Thymus (tissue), 11 donors: ENCODE measurements at regions not wholly inside any gene's neighbourhood (a gene's known extent, or its start where the extent isn't known, plus 50 kb on each side); places are given as distances from the start of the nearest gene placed in this dataset.

Experiments used
- DNase-seq, 9 donors: peaks; one replicate each; pipeline ENCODE4 v3.0.0-alpha.2; 2013; ENCODE audit warnings: low spot score in 9 of 9, low read depth in 6 of 9, missing footprints in 1 of 9
- H3K27ac ChIP-seq, 2 donors: one replicate each; pipeline ENCODE4 v1.5.1; 2013; ENCODE audit warnings: control low read depth in 1 of 2, low read depth in 1 of 2, low read length in 1 of 2, mild to moderate bottlenecking in 1 of 2, moderate library complexity in 1 of 2
- H3K27me3 ChIP-seq, 2 donors: one replicate each; pipeline ENCODE4 v1.5.1; 2013; ENCODE audit warnings: low read length in 1 of 2; ENCODE audit not compliant: control insufficient read depth in 2 of 2, insufficient read depth in 1 of 2
- H3K36me3 ChIP-seq, 2 donors: one replicate each; pipeline ENCODE4 v1.5.1; 2013; ENCODE audit warnings: low read length in 1 of 2, mild to moderate bottlenecking in 1 of 2, moderate library complexity in 1 of 2; ENCODE audit not compliant: control insufficient read depth in 2 of 2, insufficient read depth in 2 of 2
- H3K4me1 ChIP-seq, 2 donors: one replicate each; pipeline ENCODE4 v1.5.1; 2013; ENCODE audit warnings: low read length in 2 of 2; ENCODE audit not compliant: control insufficient read depth in 2 of 2, insufficient read depth in 2 of 2
- H3K4me3 ChIP-seq, 2 donors: one replicate each; pipeline ENCODE4 v1.5.1; 2013; ENCODE audit warnings: low read length in 2 of 2, control low read depth in 1 of 2, mild to moderate bottlenecking in 1 of 2
- H3K9me3 ChIP-seq, 2 donors: one replicate each; pipeline ENCODE4 v1.5.1; 2013; ENCODE audit warnings: low read length in 1 of 2, mild to moderate bottlenecking in 1 of 2; ENCODE audit not compliant: control insufficient read depth in 2 of 2, insufficient read depth in 1 of 2
- WGBS: extraction: QIAGEN DNeasy Blood & Tissue Kit; methylation state at CpG from one replicate; pipeline ENCODE4 v1.1.7; 2013; 5-methylcytosine and 5-hydroxymethylcytosine counted together
- donor health status: healthy.

DNA sequence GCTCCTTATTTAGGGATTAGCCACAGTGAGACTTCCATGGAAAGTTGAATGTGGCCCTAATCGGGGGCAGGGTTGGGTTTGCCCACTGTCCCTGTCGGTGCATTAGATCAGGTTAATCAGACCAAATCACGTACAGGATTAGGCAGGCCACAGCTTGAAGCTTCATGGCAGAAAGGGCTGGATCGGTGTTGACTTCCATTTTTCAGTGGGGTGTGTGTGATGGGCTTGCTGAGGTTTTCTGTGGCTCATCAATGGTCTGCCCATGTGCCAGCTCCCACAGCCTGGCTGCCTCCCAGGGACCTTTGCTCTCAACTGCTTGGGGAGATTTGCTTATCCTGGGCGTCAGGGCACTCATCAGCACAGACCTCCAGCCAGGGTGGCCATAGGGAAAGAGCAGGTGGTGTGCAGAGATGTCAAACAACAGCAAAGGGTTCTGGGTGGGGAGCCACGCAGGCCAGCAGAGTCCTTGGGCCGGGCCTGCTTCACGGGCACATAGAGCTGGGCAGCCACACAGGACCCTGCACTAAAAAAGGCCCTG lies 130.7 kb downstream of the TFAP2C start:
- Histone ChIP-seq H3K9me3 (peaks cover 0 to 1% of the 10 kb centered on the region in 2 donors), H3K36me3 (no peaks in the 10 kb centered on the region), H3K4me3 (no peak overlapping the region), H3K27ac (no peak overlapping the region), H3K4me1 (no peaks in the 10 kb centered on the region), H3K27me3 (no peaks in the 10 kb centered on the region)
- 92% methylated on average over 8 of the region's 8 CpGs for WGBS
- DNase-seq: no peak

DNA sequence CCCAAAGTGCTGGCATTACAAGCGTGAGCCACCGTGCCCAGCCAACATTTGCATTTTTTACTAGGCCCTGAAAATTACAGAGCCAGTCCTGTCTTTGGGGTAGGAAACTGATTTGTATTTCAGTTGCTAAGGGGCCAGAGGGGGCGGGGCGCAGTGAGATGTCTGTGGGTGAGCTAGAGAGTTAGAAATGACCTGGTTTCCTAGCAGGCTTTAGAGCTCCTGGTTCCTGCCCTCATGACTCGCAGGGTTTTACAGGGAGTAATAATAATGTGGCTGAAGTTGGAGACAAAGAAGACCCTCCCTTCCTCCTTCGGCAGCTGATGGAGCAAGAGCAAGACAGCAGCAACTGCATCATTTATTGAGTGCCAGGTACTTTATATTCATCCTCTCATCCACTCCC lies 131.5 kb downstream of the TFAP2C start:
- Histone ChIP-seq H3K27ac (no peak overlapping the region), H3K9me3 (peaks cover 0 to 1% of the 10 kb centered on the region in 2 donors), H3K4me1 (no peaks in the 10 kb centered on the region), H3K27me3 (no peaks in the 10 kb centered on the region), H3K4me3 (no peak overlapping the region), H3K36me3 (no peaks in the 10 kb centered on the region)
- DNase-seq: no peak
- 87% methylated on average over 6 of the region's 6 CpGs for WGBS

DNA sequence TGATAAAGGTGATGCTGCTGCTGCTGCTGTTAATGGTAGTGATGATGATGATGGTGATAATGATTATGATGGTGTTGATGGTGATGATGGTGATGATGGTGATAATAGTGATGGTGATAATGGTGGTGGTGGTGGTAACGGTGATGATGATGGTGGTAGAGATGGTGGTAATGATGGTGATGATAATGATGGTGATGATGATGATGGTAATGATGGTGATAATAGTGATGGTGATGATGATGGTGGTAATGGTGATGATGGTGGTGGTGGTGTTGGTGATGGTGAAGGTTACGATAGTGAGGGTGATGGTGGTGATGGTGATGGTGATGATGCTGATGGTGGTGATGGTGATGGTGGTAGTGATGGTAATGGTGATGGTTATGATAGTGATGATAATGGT lies 132.3 kb downstream of the TFAP2C start:
- Histone ChIP-seq H3K36me3 (no peaks in the 10 kb centered on the region), H3K27ac (no peak overlapping the region), H3K9me3 (peaks cover 0 to 1% of the 10 kb centered on the region in 2 donors), H3K4me3 (no peak overlapping the region), H3K4me1 (no peaks in the 10 kb centered on the region), H3K27me3 (no peaks in the 10 kb centered on the region)
- 92% methylated on average over 2 of the region's 2 CpGs for WGBS
- DNase-seq: no peak

DNA sequence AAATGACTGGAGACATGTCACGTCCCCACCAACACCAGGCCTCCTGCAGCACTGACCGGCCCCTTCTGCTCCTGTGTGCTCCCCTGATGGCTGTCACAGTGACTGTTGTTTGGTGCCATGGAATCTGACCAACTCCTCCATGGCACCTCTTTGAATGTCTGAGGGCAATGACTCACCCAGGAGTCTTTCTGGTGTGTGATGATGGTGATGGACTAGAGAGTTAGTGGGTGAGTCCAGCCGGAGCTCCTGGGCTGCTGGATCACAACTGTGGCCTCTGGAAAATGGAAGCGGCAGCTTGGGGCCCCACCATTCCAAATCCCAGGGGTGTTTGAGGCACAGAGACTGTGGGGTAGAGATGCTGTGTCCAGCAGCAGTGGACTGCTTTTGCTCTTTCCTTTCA lies 133.3 kb downstream of the TFAP2C start:
- Histone ChIP-seq H3K9me3 (peaks cover 0 to under 1% of the 10 kb centered on the region in 2 donors), H3K4me1 (no peaks in the 10 kb centered on the region), H3K4me3 (no peak overlapping the region), H3K27me3 (no peaks in the 10 kb centered on the region), H3K27ac (no peak overlapping the region), H3K36me3 (no peaks in the 10 kb centered on the region)
- DNase-seq: no peak
- WGBS: 96% methylated on average over 4 of the region's 4 CpGs

DNA sequence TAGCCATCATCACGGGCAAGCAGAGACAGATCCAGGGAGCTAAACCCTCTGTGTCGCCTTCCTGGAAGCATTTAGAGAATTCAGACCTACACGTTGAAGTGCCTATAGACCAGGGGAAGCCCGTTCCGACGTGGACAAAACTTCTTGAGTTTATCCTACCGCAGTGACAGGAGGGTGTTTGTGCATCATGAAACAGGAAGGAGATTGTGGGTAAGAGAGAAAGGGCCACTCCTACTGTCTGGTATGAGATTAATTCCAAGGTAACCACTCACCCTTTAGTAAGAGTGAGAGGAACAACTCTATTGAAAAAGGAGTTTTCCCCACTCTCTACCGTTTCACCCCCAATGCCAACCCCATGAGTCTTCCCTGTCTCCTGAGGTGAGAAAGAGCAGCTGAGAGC lies 133.7 kb downstream of the TFAP2C start:
- no peak for DNase-seq
- Histone ChIP-seq H3K36me3 (no peaks in the 10 kb centered on the region), H3K4me3 (no peak overlapping the region), H3K27me3 (no peaks in the 10 kb centered on the region), H3K4me1 (no peaks in the 10 kb centered on the region), H3K27ac (no peak overlapping the region), H3K9me3 (no peaks in the 10 kb centered on the region)
- WGBS: 92% methylated on average over 8 of the region's 8 CpGs

DNA sequence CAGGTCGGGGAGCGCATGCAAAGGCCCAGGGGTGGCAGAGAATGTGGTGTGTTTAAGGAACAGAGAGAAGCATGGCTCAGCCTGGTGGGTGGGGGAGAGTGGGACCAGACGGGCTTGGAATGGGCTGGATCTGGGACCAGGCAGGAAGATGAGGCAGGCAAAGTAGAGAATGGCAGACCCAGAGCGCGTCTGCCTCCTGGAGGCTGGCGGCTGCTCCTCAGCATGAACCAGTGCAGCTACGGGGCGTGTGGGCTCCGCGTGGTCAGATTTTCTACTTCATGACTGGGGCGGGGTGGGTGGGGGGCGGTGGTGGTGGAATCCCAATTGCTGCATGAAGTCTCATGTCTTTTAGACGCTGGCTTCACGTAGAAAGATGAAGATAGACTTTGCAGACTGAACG lies 135.6 kb downstream of the TFAP2C start:
- WGBS: 91% methylated on average over 15 of the region's 15 CpGs
- Histone ChIP-seq H3K27me3 (no peaks in the 10 kb centered on the region), H3K36me3 (no peaks in the 10 kb centered on the region), H3K4me3 (no peak overlapping the region), H3K4me1 (no peaks in the 10 kb centered on the region), H3K9me3 (no peaks in the 10 kb centered on the region), H3K27ac (no peak overlapping the region)
- DNase-seq: no peak

DNA sequence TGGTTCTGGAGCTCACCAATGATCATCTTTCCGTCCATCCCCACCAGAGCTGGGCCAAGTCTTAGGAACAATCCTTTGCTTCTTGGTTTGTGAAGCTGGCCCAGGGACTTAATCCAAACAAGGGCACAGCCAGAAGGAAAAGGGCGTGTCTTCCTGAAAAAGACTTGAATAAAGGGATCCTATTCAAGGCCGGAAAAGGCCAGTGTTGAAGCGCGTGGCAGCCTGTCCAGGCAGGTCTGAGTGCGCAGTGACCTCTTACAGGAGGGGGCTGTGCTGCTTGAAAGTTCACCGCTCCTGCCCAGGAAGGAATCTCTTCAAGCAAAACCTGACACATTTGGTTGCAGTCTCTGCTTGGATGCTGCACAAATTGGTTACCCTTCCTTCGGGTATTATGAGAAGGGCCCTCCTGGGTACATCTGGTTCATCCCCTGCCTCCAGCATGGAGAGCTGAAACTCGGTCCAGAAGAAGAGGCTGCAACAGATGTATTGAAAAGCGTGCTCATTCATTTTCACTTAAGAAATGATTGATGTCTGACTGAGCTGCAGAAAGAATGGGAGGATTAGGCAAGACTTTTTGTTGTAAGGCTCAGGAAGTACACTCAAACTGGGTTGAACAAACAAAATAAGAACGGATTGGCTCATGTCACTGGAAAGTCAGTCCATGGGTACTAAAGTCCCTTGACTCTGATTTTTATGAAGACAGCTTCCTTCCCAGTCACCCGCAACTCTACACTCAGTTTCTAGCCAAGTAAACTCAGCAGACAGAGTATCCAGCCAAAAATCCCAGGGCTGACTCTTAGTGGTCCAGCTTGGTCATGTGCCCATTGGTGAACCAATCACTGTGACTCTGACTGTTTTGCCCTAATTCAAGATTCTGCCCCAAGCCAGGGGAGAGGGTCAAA lies 136.3 kb downstream of the TFAP2C start:
- H3K9me3 ChIP-seq: no peaks in the 10 kb centered on the region
- H3K27me3 ChIP-seq: no peaks in the 10 kb centered on the region
- no peak overlapping the region for H3K4me3 ChIP-seq
- 54% methylated on average over 12 of the region's 12 CpGs for WGBS
- DNase-seq: no peak
- H3K4me1 ChIP-seq: no peaks in the 10 kb centered on the region
- no peak overlapping the region for H3K27ac ChIP-seq
- H3K36me3 ChIP-seq: no peaks in the 10 kb centered on the region

DNA sequence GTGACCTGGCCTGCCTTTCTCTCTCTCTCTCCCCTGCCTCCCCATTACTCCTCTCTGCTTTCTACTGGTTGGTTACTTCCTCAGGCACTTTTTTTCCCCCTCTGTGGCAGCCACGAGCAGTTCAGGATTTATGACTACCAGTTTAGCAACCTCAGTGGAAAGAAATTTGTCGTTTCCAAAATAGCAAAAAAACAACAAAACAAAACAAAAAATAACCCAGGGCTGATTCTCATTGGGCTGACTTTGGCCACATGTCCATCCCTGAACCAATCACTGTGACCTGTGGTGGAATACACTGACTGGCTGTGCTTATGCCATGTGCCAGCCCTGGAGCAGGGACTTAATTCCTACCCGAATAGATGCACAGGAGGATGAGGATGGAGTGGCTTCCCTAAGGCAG lies 137.4 kb downstream of the TFAP2C start:
- WGBS: 37% methylated on average over 3 of the region's 3 CpGs
- no peaks in the 10 kb centered on the region for H3K36me3 ChIP-seq
- H3K27ac ChIP-seq: no peak overlapping the region
- H3K9me3 ChIP-seq: no peaks in the 10 kb centered on the region
- no peaks in the 10 kb centered on the region for H3K4me1 ChIP-seq
- no peak for DNase-seq
- no peak overlapping the region for H3K4me3 ChIP-seq
- no peaks in the 10 kb centered on the region for H3K27me3 ChIP-seq

DNA sequence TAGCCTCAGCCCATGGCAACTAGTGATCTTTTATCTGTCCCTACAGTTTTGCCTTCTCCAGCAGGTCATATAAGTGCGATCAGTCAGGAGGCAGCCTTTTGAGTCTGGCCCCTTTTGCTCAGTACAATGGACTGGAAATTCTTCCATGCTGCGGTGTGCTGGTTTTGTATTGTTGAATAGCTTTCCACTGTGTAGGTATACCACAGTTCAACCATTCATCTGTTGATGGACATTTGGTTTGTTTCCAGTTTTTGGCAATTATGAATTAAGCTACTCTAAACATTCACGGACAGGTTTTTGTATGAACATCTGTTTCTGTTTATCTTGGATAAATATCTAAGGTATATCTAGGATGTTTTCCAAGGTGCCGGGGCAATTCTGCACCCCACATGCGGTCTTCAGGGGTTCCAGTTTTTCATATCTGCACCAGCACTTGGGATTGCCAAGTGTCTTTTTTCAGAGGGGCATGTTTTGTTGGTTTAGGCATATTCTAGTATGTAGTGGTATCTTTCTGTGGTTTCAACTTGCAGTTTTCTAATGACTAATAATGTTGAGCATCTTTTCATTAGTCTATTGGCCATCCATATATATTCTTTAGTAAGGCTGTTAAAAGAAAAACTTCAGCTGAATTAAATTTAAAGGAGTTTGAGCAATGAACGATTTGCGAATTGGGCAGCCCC lies 141.0 kb downstream of the TFAP2C start:
- Histone ChIP-seq H3K27me3 (no peaks in the 10 kb centered on the region), H3K36me3 (no peaks in the 10 kb centered on the region), H3K4me3 (no peak overlapping the region), H3K27ac (no peak overlapping the region), H3K4me1 (peaks cover 0 to 2% of the 10 kb centered on the region in 2 donors), H3K9me3 (no peaks in the 10 kb centered on the region)
- 80% methylated on average over 7 of the region's 7 CpGs for WGBS
- no peak for DNase-seq
